HAP-1 (cell line): ENCODE measurements at regions not wholly inside any gene's neighbourhood (a gene's known extent, or its start where the extent isn't known, plus 50 kb on each side); places are given as distances from the start of the nearest gene placed in this dataset.
"Not testable (repeated sequence)": the region's sequence is repeated elsewhere in the genome, so short reads cannot be mapped to it uniquely, and the experiment has no call there.

Source experiments
- DNase-seq, 2 experiments: peaks; one replicate each; pipeline ENCODE4 v3.0.0-alpha.2; 2016 to 2020; ENCODE audit warnings: low spot score in 2 of 2
- H3K27me3 ChIP-seq: fragments of 250-450 bp; sonication (Bioruptor Pico); 2 replicates; pipeline ENCODE4 v1.5.1; 2020; ENCODE audit warnings: low read depth, mild to moderate bottlenecking, moderate library complexity
- H3K36me3 ChIP-seq: fragments of 250-450 bp; sonication (Bioruptor Pico); replicated peaks from 2 replicates; pipeline ENCODE4 v1.5.1; 2020; ENCODE audit warnings: mild to moderate bottlenecking
- H3K4me1 ChIP-seq: fragments of 250-450 bp; sonication (Bioruptor Pico); 2 replicates; pipeline ENCODE4 v1.5.1; 2020; ENCODE audit warnings: mild to moderate bottlenecking
- H3K4me3 ChIP-seq: fragments of 250-450 bp; sonication (Bioruptor Pico); 2 replicates; pipeline ENCODE4 v1.5.1; 2020; ENCODE audit warnings: mild to moderate bottlenecking, moderate library complexity
- H3K9me3 ChIP-seq: fragments of 250-450 bp; sonication (Bioruptor Pico); 2 replicates; pipeline ENCODE4 v1.5.1; 2020; ENCODE audit warnings: mild to moderate bottlenecking, moderate library complexity
- in situ Hi-C: fragments of 300-500 bp; cut with MboI; formaldehyde crosslinking; loops from 3 replicates; pipeline ENCODE4 v1.14.3; 2020; ENCODE audit warnings: low sequenced_read_pairs, inconsistent platforms, mixed read lengths

- H3K4me3 ChIP-seq, result no peak overlapping the region
These were observed 200.7 kb downstream of the BCL11A start for GRCh38 chr2:60352491-60353405.

GRCh38 chr2:60351802-60352201 lies 201.7 kb downstream of the BCL11A start:
- Histone ChIP-seq H3K9me3 (no peaks in the 10 kb centered on the region), H3K27me3 (no peaks in the 10 kb centered on the region), H3K4me3 (no peak overlapping the region), H3K4me1 (peaks cover 7% of the 10 kb centered on the region), H3K36me3 (no peaks in the 10 kb centered on the region)
- in situ Hi-C loops, result no loop called here
- no peak for DNase-seq

More at GRCh38 chr2:60352491-60353405, 200.7 kb downstream of the BCL11A start:
- no peaks in the 10 kb centered on the region for H3K36me3 ChIP-seq
- no peaks in the 10 kb centered on the region for H3K9me3 ChIP-seq
- in situ Hi-C loops, result no loop called here
- H3K4me1 ChIP-seq, result peaks cover 7% of the 10 kb centered on the region
- no peaks in the 10 kb centered on the region for H3K27me3 ChIP-seq
- DNase-seq, result no peak

- Histone ChIP-seq H3K4me3 (no peak overlapping the region), H3K9me3 (no peaks in the 10 kb centered on the region), H3K4me1 (peaks cover 7% of the 10 kb centered on the region), H3K27me3 (no peaks in the 10 kb centered on the region), H3K36me3 (no peaks in the 10 kb centered on the region)
- in situ Hi-C loops, result no loop called here
- DNase-seq, result no peak
These were observed 202.1 kb downstream of the BCL11A start for GRCh38 chr2:60351321-60351720.

- H3K4me3 ChIP-seq, result no peak overlapping the region
These were observed 202.7 kb downstream of the BCL11A start for GRCh38 chr2:60350791-60351190.

GRCh38 chr2:60347781-60348180 lies 205.7 kb downstream of the BCL11A start:
- DNase-seq, result no peak
- H3K4me1 ChIP-seq, result no peaks in the 10 kb centered on the region
- no peak overlapping the region for H3K4me3 ChIP-seq
- no peaks in the 10 kb centered on the region for H3K9me3 ChIP-seq
- H3K27me3 ChIP-seq, result 0 out of 2 replicates have a peak, but pooled peaks cover 4% of the 10 kb centered on the region
- in situ Hi-C loops, result no loop called here
- H3K36me3 ChIP-seq, result no peaks in the 10 kb centered on the region

More at GRCh38 chr2:60350791-60351190, 202.7 kb downstream of the BCL11A start:
- Histone ChIP-seq H3K9me3 (no peaks in the 10 kb centered on the region), H3K4me1 (peaks cover 7% of the 10 kb centered on the region), H3K27me3 (no peaks in the 10 kb centered on the region), H3K36me3 (no peaks in the 10 kb centered on the region)
- no peak for DNase-seq
- in situ Hi-C loops, result no loop called here

GRCh38 chr2:60342491-60342890 lies 211.0 kb downstream of the BCL11A start:
- in situ Hi-C loops, H3K4me1 ChIP-seq, H3K4me3 ChIP-seq, H3K9me3 ChIP-seq, H3K27me3 ChIP-seq, DNase-seq, H3K36me3 ChIP-seq: not testable (repeated sequence)

- H3K4me3 ChIP-seq, result no peak overlapping the region
- H3K27me3 ChIP-seq, result 0 out of 2 replicates have a peak, but pooled peaks cover 4% of the 10 kb centered on the region
- in situ Hi-C loops, result no loop called here
- H3K36me3 ChIP-seq, result no peaks in the 10 kb centered on the region
- H3K4me1 ChIP-seq, result no peaks in the 10 kb centered on the region
- H3K9me3 ChIP-seq, result no peaks in the 10 kb centered on the region
- DNase-seq, result no peak
These were observed 212.3 kb downstream of the BCL11A start for GRCh38 chr2:60341151-60341550.

- in situ Hi-C loops, result no loop called here
- no peak overlapping the region for H3K4me3 ChIP-seq
- H3K36me3 ChIP-seq, result no peaks in the 10 kb centered on the region
- H3K27me3 ChIP-seq, result 0 out of 2 replicates have a peak, but pooled peaks cover 2% of the 10 kb centered on the region
- H3K9me3 ChIP-seq, result no peaks in the 10 kb centered on the region
- no peaks in the 10 kb centered on the region for H3K4me1 ChIP-seq
- no peak for DNase-seq
These were observed 214.2 kb downstream of the BCL11A start for GRCh38 chr2:60339286-60339685.

GRCh38 chr2:60337142-60337497 lies 216.3 kb downstream of the BCL11A start:
- H3K9me3 ChIP-seq, result no peaks in the 10 kb centered on the region
- H3K4me3 ChIP-seq, result no peak overlapping the region
- H3K36me3 ChIP-seq, result no peaks in the 10 kb centered on the region
- DNase-seq, result no peak
- H3K27me3 ChIP-seq, result no peaks in the 10 kb centered on the region
- no peaks in the 10 kb centered on the region for H3K4me1 ChIP-seq
- in situ Hi-C loops, result no loop called here

- no peak for DNase-seq
- H3K4me3 ChIP-seq, result no peak overlapping the region
- in situ Hi-C loops, result no loop called here
- no peaks in the 10 kb centered on the region for H3K27me3 ChIP-seq
- no peaks in the 10 kb centered on the region for H3K36me3 ChIP-seq
- H3K9me3 ChIP-seq, result no peaks in the 10 kb centered on the region
- H3K4me1 ChIP-seq, result no peaks in the 10 kb centered on the region
These were observed 216.9 kb downstream of the BCL11A start for GRCh38 chr2:60336442-60337141.

- Histone ChIP-seq H3K9me3 (no peaks in the 10 kb centered on the region), H3K27me3 (no peaks in the 10 kb centered on the region), H3K36me3 (no peaks in the 10 kb centered on the region), H3K4me3 (no peak overlapping the region), H3K4me1 (no peaks in the 10 kb centered on the region)
- in situ Hi-C loops, result no loop called here
- no peak for DNase-seq
These were observed 217.8 kb downstream of the BCL11A start for GRCh38 chr2:60335533-60336237.

- Histone ChIP-seq H3K27me3 (no peaks in the 10 kb centered on the region), H3K4me3 (no peak overlapping the region), H3K4me1 (no peaks in the 10 kb centered on the region), H3K36me3 (no peaks in the 10 kb centered on the region), H3K9me3 (no peaks in the 10 kb centered on the region)
- in situ Hi-C loops, result no loop called here
- DNase-seq, result no peak
These were observed 218.8 kb downstream of the BCL11A start for GRCh38 chr2:60334610-60335009.

GRCh38 chr2:60333264-60333663 lies 220.2 kb downstream of the BCL11A start:
- no peak overlapping the region for H3K4me3 ChIP-seq
- H3K4me1 ChIP-seq, result no peaks in the 10 kb centered on the region
- H3K36me3 ChIP-seq, result no peaks in the 10 kb centered on the region
- no peak for DNase-seq
- no peaks in the 10 kb centered on the region for H3K27me3 ChIP-seq
- in situ Hi-C loops, result no loop called here
- no peaks in the 10 kb centered on the region for H3K9me3 ChIP-seq
